ENCODE measurements at regions not wholly inside any gene's neighbourhood (a gene's known extent, or its start where the extent isn't known, plus 50 kb on each side); places are given as distances from the start of the nearest gene placed in this dataset.

- H3K9me3 ChIP-seq (ENCODE audit: control insufficient read depth, insufficient read depth, low read length) = no peaks in the 10 kb centered on the region
These were observed 465.9 kb upstream of the DPPA4 start for GRCh38 chr3:109803274-109803673.

GRCh38 chr3:109804697-109805096 lies 467.4 kb upstream of the DPPA4 start:
- Histone ChIP-seq H3K4me1 (ENCODE audit: insufficient read depth, low read length) (peaks cover 6% of the 10 kb centered on the region; the same call in 1 of the 2 replicates), H3K36me3 (ENCODE audit: insufficient read depth, low read length) (no peaks in the 10 kb centered on the region), H3K9ac (ENCODE audit: low read depth, low read length) (no peak overlapping the region), H3K9me3 (ENCODE audit: control insufficient read depth, insufficient read depth, low read length) (no peaks in the 10 kb centered on the region)

More at GRCh38 chr3:109803274-109803673, 465.9 kb upstream of the DPPA4 start:
- Histone ChIP-seq H3K4me1 (ENCODE audit: insufficient read depth, low read length) (peaks cover 6% of the 10 kb centered on the region; the same call in 1 of the 2 replicates), H3K9ac (ENCODE audit: low read depth, low read length) (no peak overlapping the region), H3K36me3 (ENCODE audit: insufficient read depth, low read length) (no peaks in the 10 kb centered on the region)

- Histone ChIP-seq H3K9ac (ENCODE audit: low read depth, low read length) (no peak overlapping the region), H3K4me1 (ENCODE audit: insufficient read depth, low read length) (peaks cover 6% of the 10 kb centered on the region; the same call in 1 of the 2 replicates), H3K9me3 (ENCODE audit: control insufficient read depth, insufficient read depth, low read length) (no peaks in the 10 kb centered on the region), H3K36me3 (ENCODE audit: insufficient read depth, low read length) (no peaks in the 10 kb centered on the region)
These were observed 469.6 kb upstream of the DPPA4 start for GRCh38 chr3:109806929-109807328.

DNA sequence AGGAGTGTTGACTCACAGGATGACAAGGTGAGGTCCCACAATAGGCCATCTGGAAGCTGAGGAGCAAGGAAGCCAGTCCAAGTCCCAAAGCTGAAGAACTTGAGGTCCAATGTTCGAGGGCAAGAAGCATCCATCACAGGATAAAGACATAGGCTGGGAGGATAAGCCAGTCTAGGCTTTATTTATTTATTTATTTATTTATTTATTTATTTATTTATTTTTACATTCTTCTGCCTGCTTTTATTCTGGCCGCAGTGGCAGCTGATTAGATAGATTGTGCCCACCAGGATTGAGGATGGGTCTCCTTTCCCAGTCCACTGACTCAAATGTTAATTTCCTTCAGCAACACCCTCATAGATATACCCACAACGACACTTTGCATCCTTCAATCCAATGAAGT lies 472.2 kb upstream of the DPPA4 start:
- Histone ChIP-seq H3K9ac (ENCODE audit: low read depth, low read length) (no peak overlapping the region), H3K9me3 (ENCODE audit: control insufficient read depth, insufficient read depth, low read length) (no peaks in the 10 kb centered on the region), H3K4me1 (ENCODE audit: insufficient read depth, low read length) (peaks cover 6% of the 10 kb centered on the region; the same call in 1 of the 2 replicates), H3K36me3 (ENCODE audit: insufficient read depth, low read length) (no peaks in the 10 kb centered on the region)

DNA sequence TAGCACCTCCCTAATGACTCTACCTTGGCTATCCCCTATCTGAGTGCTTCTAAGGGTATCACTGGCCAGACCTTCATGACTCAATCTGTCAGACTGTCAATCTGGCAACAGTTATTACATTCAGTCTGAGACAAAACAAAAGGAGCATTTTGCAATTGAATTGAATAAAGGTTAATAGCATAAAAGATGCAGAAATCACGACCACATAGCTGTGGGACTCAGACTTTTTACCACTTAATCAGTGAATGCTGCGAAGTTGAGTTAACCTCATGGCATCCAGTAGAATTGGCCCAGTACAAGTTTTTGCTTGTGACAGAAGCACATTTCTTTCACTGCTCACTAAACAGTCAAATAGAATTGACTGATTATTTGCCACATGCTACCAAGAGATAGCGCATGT lies 480.7 kb upstream of the DPPA4 start:
- no peaks in the 10 kb centered on the region; the same call in 1 of the 2 replicates for H3K4me1 ChIP-seq (ENCODE audit: insufficient read depth, low read length)
- H3K9ac ChIP-seq (ENCODE audit: low read depth, low read length) = no peak overlapping the region
- no peaks in the 10 kb centered on the region for H3K36me3 ChIP-seq (ENCODE audit: insufficient read depth, low read length)
- no peaks in the 10 kb centered on the region for H3K9me3 ChIP-seq (ENCODE audit: control insufficient read depth, insufficient read depth, low read length)

DNA sequence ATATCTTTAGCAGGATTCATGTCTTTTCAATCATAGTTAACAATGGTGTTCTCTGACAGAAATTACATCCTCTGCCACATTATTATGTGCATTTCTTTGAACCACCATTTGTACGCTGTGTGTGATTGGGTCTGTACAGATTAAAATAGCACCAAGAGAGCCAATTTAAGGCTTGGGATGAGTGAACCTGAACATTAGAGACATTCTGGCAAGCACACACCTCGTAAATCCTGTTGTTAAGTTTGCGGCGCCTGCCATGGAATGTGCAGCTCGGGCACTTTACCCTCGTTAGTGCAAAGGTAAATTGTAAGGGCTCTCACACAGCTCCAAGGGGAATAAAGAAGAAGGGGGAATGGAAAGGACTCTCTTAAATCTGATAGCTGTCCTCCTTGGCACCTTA lies 482.4 kb upstream of the DPPA4 start:
- no peaks in the 10 kb centered on the region; the same call in 1 of the 2 replicates for H3K4me1 ChIP-seq (ENCODE audit: insufficient read depth, low read length)

GRCh38 chr3:109825971-109826810 lies 488.8 kb upstream of the DPPA4 start:
- Histone ChIP-seq H3K36me3 (ENCODE audit: insufficient read depth, low read length) (no peaks in the 10 kb centered on the region), H3K9ac (ENCODE audit: low read depth, low read length) (no peak overlapping the region), H3K9me3 (ENCODE audit: control insufficient read depth, insufficient read depth, low read length) (no peaks in the 10 kb centered on the region), H3K4me1 (ENCODE audit: insufficient read depth, low read length) (peaks cover 5% of the 10 kb centered on the region; the same call in 1 of the 2 replicates)

More for the DNA sequence above, 482.4 kb upstream of the DPPA4 start:
- no peak overlapping the region for H3K9ac ChIP-seq (ENCODE audit: low read depth, low read length)
- no peaks in the 10 kb centered on the region for H3K9me3 ChIP-seq (ENCODE audit: control insufficient read depth, insufficient read depth, low read length)
- H3K36me3 ChIP-seq (ENCODE audit: insufficient read depth, low read length) = no peaks in the 10 kb centered on the region

GRCh38 chr3:109831403-109831802 lies 494.1 kb upstream of the DPPA4 start:
- Histone ChIP-seq H3K9ac (ENCODE audit: low read depth, low read length) (no peak overlapping the region), H3K4me1 (ENCODE audit: insufficient read depth, low read length) (peaks cover 5% of the 10 kb centered on the region; the same call in 1 of the 2 replicates), H3K9me3 (ENCODE audit: control insufficient read depth, insufficient read depth, low read length) (no peaks in the 10 kb centered on the region), H3K36me3 (ENCODE audit: insufficient read depth, low read length) (no peaks in the 10 kb centered on the region)

DNA sequence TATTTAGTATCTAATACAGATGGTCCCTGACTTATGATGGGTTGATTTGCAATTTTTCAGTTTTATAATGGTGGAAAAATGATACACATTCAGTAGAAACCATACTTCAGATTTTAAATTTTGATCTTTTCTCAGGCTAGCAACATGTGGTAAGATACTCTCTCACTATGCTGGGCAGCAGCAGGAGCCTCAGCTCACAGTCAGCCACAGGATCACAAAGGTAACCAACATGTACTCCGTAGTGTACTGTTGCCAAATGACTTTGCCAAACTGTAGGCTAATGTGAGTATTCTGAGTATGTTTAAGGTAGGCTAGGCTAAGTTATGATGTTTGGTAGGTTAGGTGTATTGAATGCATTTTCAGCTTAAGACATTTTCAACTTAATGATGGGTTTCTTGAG lies 498.6 kb upstream of the DPPA4 start:
- Histone ChIP-seq H3K9me3 (ENCODE audit: control insufficient read depth, insufficient read depth, low read length) (no peaks in the 10 kb centered on the region), H3K9ac (ENCODE audit: low read depth, low read length) (no peak overlapping the region), H3K4me1 (ENCODE audit: insufficient read depth, low read length) (peaks cover 3% of the 10 kb centered on the region; the same call in 1 of the 2 replicates)

DNA sequence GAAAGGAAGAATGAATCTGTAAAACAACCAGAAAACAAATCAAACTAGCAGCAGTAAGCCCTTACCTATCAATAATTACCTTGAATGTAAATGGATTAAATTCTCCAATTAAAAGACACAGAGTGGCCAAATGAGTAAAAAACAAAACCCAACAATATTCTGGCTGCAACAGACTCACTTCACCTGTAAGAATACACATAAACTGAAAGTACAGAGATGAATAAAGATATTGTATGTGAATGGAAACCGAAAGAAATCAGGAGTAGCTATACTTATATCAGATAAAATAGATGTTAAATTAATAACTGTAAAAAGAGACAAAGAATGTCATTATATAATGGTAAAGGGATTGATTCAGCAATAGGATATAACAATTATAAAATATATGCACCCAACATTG lies 514.5 kb upstream of the DPPA4 start:
- Histone ChIP-seq H3K9me3 (ENCODE audit: control insufficient read depth, insufficient read depth, low read length) (no peaks in the 10 kb centered on the region), H3K9ac (ENCODE audit: low read depth, low read length) (no peak overlapping the region), H3K4me1 (ENCODE audit: insufficient read depth, low read length) (no peaks in the 10 kb centered on the region), H3K36me3 (ENCODE audit: insufficient read depth, low read length) (no peaks in the 10 kb centered on the region)

More for the DNA sequence above, 498.6 kb upstream of the DPPA4 start:
- H3K36me3 ChIP-seq (ENCODE audit: insufficient read depth, low read length) = no peaks in the 10 kb centered on the region

- no peak overlapping the region for H3K9ac ChIP-seq (ENCODE audit: low read depth, low read length)
- no peaks in the 10 kb centered on the region for H3K9me3 ChIP-seq (ENCODE audit: control insufficient read depth, insufficient read depth, low read length)
- H3K4me1 ChIP-seq (ENCODE audit: insufficient read depth, low read length) = no peaks in the 10 kb centered on the region
- no peaks in the 10 kb centered on the region for H3K36me3 ChIP-seq (ENCODE audit: insufficient read depth, low read length)
These were observed 514.9 kb upstream of the DPPA4 start for GRCh38 chr3:109852283-109852682.

- H3K4me1 ChIP-seq (ENCODE audit: insufficient read depth, low read length) = no peaks in the 10 kb centered on the region
- H3K36me3 ChIP-seq (ENCODE audit: insufficient read depth, low read length) = no peaks in the 10 kb centered on the region
- no peaks in the 10 kb centered on the region for H3K9me3 ChIP-seq (ENCODE audit: control insufficient read depth, insufficient read depth, low read length)
- no peak overlapping the region for H3K9ac ChIP-seq (ENCODE audit: low read depth, low read length)
These were observed 515.9 kb upstream of the DPPA4 start for GRCh38 chr3:109853077-109853731.

- H3K9me3 ChIP-seq (ENCODE audit: control insufficient read depth, insufficient read depth, low read length) = no peaks in the 10 kb centered on the region
- no peak overlapping the region for H3K9ac ChIP-seq (ENCODE audit: low read depth, low read length)
- no peaks in the 10 kb centered on the region for H3K36me3 ChIP-seq (ENCODE audit: insufficient read depth, low read length)
- no peaks in the 10 kb centered on the region; the same call in 1 of the 2 replicates for H3K4me1 ChIP-seq (ENCODE audit: insufficient read depth, low read length)
These were observed 526.4 kb upstream of the DPPA4 start for GRCh38 chr3:109863701-109864100.

DNA sequence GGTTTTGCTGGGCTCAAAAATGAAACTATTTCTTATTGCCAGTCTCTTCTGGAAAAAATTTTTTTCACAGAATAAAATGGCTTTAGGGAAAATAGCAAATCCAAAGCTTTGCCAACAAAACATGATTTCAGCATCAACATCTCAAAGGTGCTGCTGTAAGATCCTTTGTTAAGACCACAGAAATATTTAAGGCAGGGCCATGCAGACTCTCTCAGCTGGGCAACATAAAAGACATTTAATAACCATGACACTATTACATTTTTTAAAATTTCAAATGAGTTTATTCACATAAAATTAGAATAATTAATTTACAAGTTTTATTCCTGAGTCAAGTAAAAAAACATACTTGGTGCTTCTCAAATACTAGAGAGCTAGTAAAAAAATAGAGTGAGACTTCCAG lies 527.1 kb upstream of the DPPA4 start:
- H3K9me3 ChIP-seq (ENCODE audit: control insufficient read depth, insufficient read depth, low read length) = no peaks in the 10 kb centered on the region
- H3K9ac ChIP-seq (ENCODE audit: low read depth, low read length) = no peak overlapping the region
- H3K36me3 ChIP-seq (ENCODE audit: insufficient read depth, low read length) = no peaks in the 10 kb centered on the region
- no peaks in the 10 kb centered on the region; the same call in 1 of the 2 replicates for H3K4me1 ChIP-seq (ENCODE audit: insufficient read depth, low read length)

DNA sequence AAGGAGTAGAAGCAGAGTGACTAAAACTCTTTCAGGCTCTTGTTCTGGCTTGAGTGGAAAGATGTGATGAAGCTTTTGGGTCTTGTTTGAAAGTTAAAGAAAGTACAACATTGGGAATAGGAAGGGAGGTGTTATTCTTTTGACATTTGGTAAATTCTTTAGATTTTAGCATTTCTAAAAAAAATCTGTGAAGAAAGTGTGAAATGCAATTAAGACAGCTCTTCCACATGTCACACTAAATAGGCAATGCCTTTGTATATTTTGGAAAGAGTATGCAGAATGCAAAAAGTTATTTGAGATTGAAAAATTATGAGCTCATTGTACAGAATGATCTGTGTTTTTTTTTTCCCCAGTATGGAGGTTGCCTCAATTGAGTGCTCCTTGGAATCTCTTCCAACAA lies 532.2 kb upstream of the DPPA4 start:
- H3K4me1 ChIP-seq (ENCODE audit: insufficient read depth, low read length) = no peaks in the 10 kb centered on the region; the same call in 1 of the 2 replicates
- no peaks in the 10 kb centered on the region for H3K36me3 ChIP-seq (ENCODE audit: insufficient read depth, low read length)
- H3K9ac ChIP-seq (ENCODE audit: low read depth, low read length) = no peak overlapping the region
- H3K9me3 ChIP-seq (ENCODE audit: control insufficient read depth, insufficient read depth, low read length) = no peaks in the 10 kb centered on the region
